ENCODE measurements at regions not wholly inside any gene's neighbourhood (a gene's known extent, or its start where the extent isn't known, plus 50 kb on each side); places are given as distances from the start of the nearest gene placed in this dataset.

DNA sequence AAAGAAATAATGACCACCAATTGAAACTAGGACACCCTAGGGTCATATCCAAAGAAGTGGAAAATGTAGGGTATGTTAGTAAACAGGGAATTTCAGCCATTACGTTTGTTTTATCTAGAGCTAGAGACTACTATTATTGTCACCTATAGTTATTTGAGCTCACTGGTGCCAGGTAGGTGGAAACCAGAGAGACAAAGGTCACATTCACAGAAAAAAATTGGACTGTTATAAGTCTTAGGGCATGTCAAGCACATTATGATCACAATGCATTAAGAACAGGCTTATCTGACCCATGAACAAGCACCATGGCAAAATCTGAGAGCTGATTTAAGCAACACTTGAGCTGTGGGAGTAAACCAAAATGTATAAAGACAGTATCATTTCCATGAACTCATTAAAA lies 530.1 kb upstream of the CITED2 start:
- no peaks in the 10 kb centered on the region for H3K36me3 ChIP-seq (ENCODE audit: control insufficient read depth in 1 of 2, insufficient read depth in 2 of 2, low read length in 2 of 2)
- H3K9me3 ChIP-seq (ENCODE audit: control insufficient read depth in 1 of 2, low read length in 2 of 2), result no peaks in the 10 kb centered on the region
- H3K27me3 ChIP-seq (ENCODE audit: low read depth, low read length), result no peaks in the 10 kb centered on the region
- peaks cover 0 to 12% of the 10 kb centered on the region in 2 donors for H3K4me1 ChIP-seq (ENCODE audit: control insufficient read depth in 1 of 2, insufficient read depth in 2 of 2, low read length in 2 of 2)
- H3K27ac ChIP-seq (ENCODE audit: low read length), result no peak overlapping the region
- H3K4me3 ChIP-seq (ENCODE audit: low read depth in 1 of 2, low read length in 2 of 2), result no peak overlapping the region

DNA sequence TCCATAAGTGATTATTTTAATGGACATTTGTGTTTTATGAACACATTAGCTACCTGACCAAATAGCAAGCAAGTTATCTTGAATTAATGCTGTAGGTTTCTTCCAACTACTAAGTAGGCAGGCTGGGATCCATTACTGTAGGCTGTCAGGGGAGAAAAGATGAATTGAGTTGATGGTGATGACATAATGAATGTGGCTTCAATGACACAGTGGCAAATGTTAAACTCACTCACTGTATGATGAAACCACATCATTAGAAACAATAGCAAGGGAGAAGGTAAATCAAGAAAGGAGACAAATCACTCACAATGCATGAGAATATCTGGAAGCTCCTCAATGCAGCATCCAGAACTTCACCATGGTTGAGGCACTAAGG lies 529.7 kb upstream of the CITED2 start:
- H3K4me1 ChIP-seq (ENCODE audit: control insufficient read depth in 1 of 2, insufficient read depth in 2 of 2, low read length in 2 of 2), result peaks cover 0 to 12% of the 10 kb centered on the region in 2 donors
- H3K4me3 ChIP-seq (ENCODE audit: low read depth in 1 of 2, low read length in 2 of 2), result no peak overlapping the region
- H3K27ac ChIP-seq (ENCODE audit: low read length), result no peak overlapping the region

DNA sequence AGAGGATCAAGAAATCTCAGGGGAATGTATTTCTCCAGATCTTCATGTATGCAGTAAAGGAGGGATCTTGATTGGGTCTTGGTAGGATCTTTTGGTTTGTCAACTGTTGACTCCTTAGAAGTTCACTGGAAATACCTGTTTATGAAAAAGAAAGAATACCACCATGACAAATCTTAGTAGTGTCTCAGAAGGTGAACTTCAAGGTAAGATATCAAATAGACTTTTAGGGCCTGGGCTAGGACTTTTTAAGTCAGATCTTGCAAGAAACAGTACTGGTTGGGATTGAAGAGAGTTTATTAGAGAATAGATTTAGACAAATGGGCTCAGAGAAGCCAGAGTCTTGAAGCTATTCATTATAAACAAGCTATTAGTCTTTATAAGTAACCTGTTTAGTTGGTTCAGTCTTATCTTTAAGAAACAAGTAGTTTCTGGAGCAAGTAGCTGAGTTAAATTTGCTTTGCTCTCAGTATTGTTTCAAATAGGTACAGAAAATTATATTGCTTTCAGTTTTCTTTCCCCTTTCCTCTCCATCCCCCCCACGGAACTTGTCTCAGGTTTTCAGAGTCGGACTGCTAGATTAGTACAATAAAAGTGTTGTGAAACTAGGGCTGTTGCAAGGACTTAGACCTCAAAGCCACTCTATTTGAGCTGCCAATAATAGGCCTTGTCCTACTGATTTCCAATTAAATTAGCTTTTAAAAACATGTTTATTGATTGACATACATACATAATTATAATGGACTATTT lies 529.1 kb upstream of the CITED2 start:
- Histone ChIP-seq H3K27ac (ENCODE audit: low read length) (peak overlapping the region; percentile 40), H3K4me1 (ENCODE audit: control insufficient read depth in 1 of 2, insufficient read depth in 2 of 2, low read length in 2 of 2) (peaks cover 0 to 12% of the 10 kb centered on the region in 2 donors), H3K27me3 (ENCODE audit: low read depth, low read length) (no peaks in the 10 kb centered on the region), H3K9me3 (ENCODE audit: control insufficient read depth in 1 of 2, low read length in 2 of 2) (no peaks in the 10 kb centered on the region), H3K36me3 (ENCODE audit: control insufficient read depth in 1 of 2, insufficient read depth in 2 of 2, low read length in 2 of 2) (no peaks in the 10 kb centered on the region), H3K4me3 (ENCODE audit: low read depth in 1 of 2, low read length in 2 of 2) (no peak overlapping the region)

More for the DNA sequence above, 529.7 kb upstream of the CITED2 start:
- Histone ChIP-seq H3K36me3 (ENCODE audit: control insufficient read depth in 1 of 2, insufficient read depth in 2 of 2, low read length in 2 of 2) (no peaks in the 10 kb centered on the region), H3K9me3 (ENCODE audit: control insufficient read depth in 1 of 2, low read length in 2 of 2) (no peaks in the 10 kb centered on the region), H3K27me3 (ENCODE audit: low read depth, low read length) (no peaks in the 10 kb centered on the region)

DNA sequence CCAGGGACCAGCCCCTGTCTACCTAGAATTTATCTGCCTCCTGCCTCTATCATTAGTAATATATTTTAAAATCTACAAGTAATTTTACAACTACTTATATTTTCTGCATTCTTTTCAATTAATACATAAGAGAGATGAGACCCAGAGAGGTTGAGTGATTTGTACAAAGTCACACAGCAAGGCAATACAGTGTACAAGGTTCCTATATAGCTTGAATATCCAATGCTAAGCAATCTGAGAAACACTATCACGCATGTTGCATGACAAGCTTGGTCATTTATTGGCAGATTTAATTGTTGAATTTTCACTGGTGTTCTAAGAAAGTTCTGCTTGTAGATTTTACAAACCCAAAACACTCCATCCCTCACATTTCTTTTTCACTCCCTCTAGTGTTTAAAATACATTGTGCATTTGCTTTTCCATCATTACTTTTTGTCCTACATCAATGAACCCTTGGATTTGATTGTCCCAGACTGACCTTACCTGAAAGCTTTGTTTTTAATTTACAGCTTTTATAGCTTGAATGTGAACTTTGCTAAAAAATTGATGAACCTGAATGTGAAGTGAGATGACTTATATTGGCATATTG lies 520.9 kb upstream of the CITED2 start:
- H3K27me3 ChIP-seq (ENCODE audit: low read depth, low read length), result no peaks in the 10 kb centered on the region
- H3K36me3 ChIP-seq (ENCODE audit: control insufficient read depth in 1 of 2, insufficient read depth in 2 of 2, low read length in 2 of 2), result no peaks in the 10 kb centered on the region
- H3K4me1 ChIP-seq (ENCODE audit: control insufficient read depth in 1 of 2, insufficient read depth in 2 of 2, low read length in 2 of 2), result no peaks in the 10 kb centered on the region
- H3K9me3 ChIP-seq (ENCODE audit: control insufficient read depth in 1 of 2, low read length in 2 of 2), result no peaks in the 10 kb centered on the region
- H3K4me3 ChIP-seq (ENCODE audit: low read depth in 1 of 2, low read length in 2 of 2), result no peak overlapping the region
- no peak overlapping the region for H3K27ac ChIP-seq (ENCODE audit: low read length)

DNA sequence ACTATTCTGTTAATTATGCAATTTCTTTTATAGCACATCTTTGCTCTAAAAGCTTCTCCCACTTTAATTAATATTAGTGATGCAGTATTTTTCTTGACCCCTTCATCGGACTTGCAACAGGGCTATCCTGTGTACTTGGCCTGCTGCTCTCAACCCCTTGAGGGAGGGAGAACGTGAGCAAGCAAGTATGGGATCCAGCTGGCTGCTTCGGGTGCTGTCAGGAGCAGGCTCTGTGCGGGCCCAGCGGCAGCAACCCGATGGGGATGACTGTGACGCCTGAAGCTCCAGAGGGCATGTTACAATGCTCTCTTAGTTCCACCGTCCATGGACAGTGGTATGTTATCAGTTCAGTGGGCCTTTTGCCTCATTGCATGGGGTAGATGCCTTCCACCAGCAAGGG lies 519.8 kb upstream of the CITED2 start:
- no peaks in the 10 kb centered on the region for H3K4me1 ChIP-seq (ENCODE audit: control insufficient read depth in 1 of 2, insufficient read depth in 2 of 2, low read length in 2 of 2)
- no peak overlapping the region for H3K27ac ChIP-seq (ENCODE audit: low read length)
- no peaks in the 10 kb centered on the region for H3K9me3 ChIP-seq (ENCODE audit: control insufficient read depth in 1 of 2, low read length in 2 of 2)
- H3K27me3 ChIP-seq (ENCODE audit: low read depth, low read length), result no peaks in the 10 kb centered on the region
- no peak overlapping the region for H3K4me3 ChIP-seq (ENCODE audit: low read depth in 1 of 2, low read length in 2 of 2)
- H3K36me3 ChIP-seq (ENCODE audit: control insufficient read depth in 1 of 2, insufficient read depth in 2 of 2, low read length in 2 of 2), result no peaks in the 10 kb centered on the region

DNA sequence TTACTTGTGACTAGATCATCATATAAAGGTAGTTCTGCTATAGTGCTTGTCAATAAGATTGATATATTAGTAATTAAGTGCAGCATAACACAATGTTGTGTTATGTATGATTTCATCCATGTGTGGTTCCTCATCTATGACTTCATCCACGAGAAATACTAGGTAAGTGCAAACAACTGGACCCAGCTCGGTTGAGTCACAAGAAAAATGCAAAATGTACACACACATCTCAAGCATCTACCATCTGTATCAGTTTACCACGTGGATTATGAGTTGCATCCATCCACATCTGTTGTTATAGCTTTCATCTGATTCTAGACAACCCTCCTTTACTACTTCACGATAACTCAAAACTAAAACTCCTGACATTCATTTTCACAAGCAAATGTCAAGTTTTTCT lies 517.0 kb upstream of the CITED2 start:
- Histone ChIP-seq H3K9me3 (ENCODE audit: control insufficient read depth in 1 of 2, low read length in 2 of 2) (no peaks in the 10 kb centered on the region), H3K4me3 (ENCODE audit: low read depth in 1 of 2, low read length in 2 of 2) (no peak overlapping the region), H3K27me3 (ENCODE audit: low read depth, low read length) (no peaks in the 10 kb centered on the region), H3K27ac (ENCODE audit: low read length) (no peak overlapping the region), H3K4me1 (ENCODE audit: control insufficient read depth in 1 of 2, insufficient read depth in 2 of 2, low read length in 2 of 2) (no peaks in the 10 kb centered on the region), H3K36me3 (ENCODE audit: control insufficient read depth in 1 of 2, insufficient read depth in 2 of 2, low read length in 2 of 2) (no peaks in the 10 kb centered on the region)

DNA sequence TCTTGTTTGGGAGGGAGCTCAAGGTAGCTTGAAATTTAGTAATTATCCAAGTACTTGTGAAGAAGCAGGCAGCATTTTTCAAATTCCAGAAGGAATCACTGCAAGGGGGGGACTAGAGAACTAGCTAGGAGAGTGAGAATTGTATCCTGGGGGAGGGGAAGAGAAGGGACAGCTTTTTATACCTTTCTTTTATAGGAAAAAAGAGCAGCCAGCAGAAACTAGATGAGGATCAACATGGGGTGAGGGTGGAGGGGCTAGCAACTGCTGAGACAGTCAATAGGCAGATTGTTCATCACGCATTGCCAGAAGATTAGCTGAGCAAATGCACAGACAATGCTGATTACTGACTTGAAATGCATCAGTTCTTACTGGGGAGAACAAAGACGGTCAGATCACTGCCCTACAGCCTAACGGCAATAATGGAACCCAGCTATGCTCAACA lies 514.3 kb upstream of the CITED2 start:
- Histone ChIP-seq H3K36me3 (ENCODE audit: control insufficient read depth in 1 of 2, insufficient read depth in 2 of 2, low read length in 2 of 2) (no peaks in the 10 kb centered on the region), H3K27ac (ENCODE audit: low read length) (no peak overlapping the region), H3K4me3 (ENCODE audit: low read depth in 1 of 2, low read length in 2 of 2) (no peak overlapping the region), H3K27me3 (ENCODE audit: low read depth, low read length) (no peaks in the 10 kb centered on the region), H3K4me1 (ENCODE audit: control insufficient read depth in 1 of 2, insufficient read depth in 2 of 2, low read length in 2 of 2) (no peaks in the 10 kb centered on the region), H3K9me3 (ENCODE audit: control insufficient read depth in 1 of 2, low read length in 2 of 2) (no peaks in the 10 kb centered on the region)

DNA sequence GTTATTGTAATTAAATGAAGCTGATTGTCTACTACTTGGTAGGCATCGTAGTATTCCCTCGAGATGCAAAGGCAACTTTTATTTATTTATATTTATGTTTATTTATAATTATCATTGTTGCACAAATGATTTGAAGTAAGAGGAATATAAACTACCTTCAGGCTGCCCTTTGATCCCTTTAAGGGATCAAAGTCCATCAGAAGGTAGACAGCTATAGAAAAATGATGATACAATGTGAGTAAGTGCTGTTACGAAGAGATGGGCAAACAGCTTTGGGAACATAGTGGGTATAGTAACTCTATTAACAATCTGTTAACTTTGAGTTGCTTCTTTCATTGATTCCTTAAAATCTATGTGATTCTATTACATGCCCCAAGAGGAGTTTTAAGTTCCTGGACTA lies 512.8 kb upstream of the CITED2 start:
- H3K4me3 ChIP-seq (ENCODE audit: low read depth in 1 of 2, low read length in 2 of 2), result no peak overlapping the region
- no peaks in the 10 kb centered on the region for H3K36me3 ChIP-seq (ENCODE audit: control insufficient read depth in 1 of 2, insufficient read depth in 2 of 2, low read length in 2 of 2)
- H3K4me1 ChIP-seq (ENCODE audit: control insufficient read depth in 1 of 2, insufficient read depth in 2 of 2, low read length in 2 of 2), result peaks cover 6 to 13% of the 10 kb centered on the region in 2 donors
- no peaks in the 10 kb centered on the region for H3K9me3 ChIP-seq (ENCODE audit: control insufficient read depth in 1 of 2, low read length in 2 of 2)
- H3K27me3 ChIP-seq (ENCODE audit: low read depth, low read length), result no peaks in the 10 kb centered on the region
- no peak overlapping the region for H3K27ac ChIP-seq (ENCODE audit: low read length)

DNA sequence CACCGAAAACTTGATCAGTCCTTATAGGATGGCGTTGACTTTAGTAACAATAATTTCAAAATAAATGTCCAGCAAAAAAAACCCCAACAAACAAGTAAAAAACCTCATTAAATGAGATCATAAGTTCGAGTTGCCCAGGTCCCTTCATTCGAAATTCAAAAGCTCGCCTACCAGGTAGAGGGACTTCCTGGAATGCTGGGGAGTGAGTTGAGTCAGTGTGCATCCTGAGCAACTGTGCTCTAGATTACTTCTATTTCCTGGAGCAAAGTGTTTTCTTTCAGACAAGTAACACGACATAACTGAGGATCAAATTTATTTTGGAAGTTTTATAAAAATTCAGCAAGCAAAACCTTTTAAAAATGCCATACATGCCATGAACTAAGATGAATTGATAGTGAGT lies 511.9 kb upstream of the CITED2 start:
- no peaks in the 10 kb centered on the region for H3K27me3 ChIP-seq (ENCODE audit: low read depth, low read length)
- H3K36me3 ChIP-seq (ENCODE audit: control insufficient read depth in 1 of 2, insufficient read depth in 2 of 2, low read length in 2 of 2), result no peaks in the 10 kb centered on the region
- no peak overlapping the region for H3K27ac ChIP-seq (ENCODE audit: low read length)
- H3K9me3 ChIP-seq (ENCODE audit: control insufficient read depth in 1 of 2, low read length in 2 of 2), result no peaks in the 10 kb centered on the region
- no peak overlapping the region for H3K4me3 ChIP-seq (ENCODE audit: low read depth in 1 of 2, low read length in 2 of 2)
- H3K4me1 ChIP-seq (ENCODE audit: control insufficient read depth in 1 of 2, insufficient read depth in 2 of 2, low read length in 2 of 2), result peaks cover 6 to 18% of the 10 kb centered on the region in 2 donors

DNA sequence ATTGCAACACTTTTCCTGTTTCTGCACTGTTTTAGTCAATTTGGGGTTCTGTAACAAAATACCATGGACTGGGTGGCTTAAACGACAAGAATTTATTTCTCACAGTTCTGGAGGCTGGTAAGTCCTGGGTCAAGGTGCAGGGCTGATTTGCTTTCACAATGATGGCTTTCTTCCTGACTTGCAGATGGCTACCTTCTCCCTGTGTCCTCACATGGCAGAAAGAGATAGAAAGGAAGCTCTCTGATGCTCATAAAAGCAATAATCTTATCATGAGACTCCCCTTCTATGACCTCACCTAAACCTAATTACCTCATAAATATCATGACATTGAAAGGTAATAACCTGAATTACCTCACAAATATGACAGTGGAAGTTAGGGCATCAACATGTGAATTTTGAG lies 511.5 kb upstream of the CITED2 start:
- no peak overlapping the region for H3K4me3 ChIP-seq (ENCODE audit: low read depth in 1 of 2, low read length in 2 of 2)
- no peaks in the 10 kb centered on the region for H3K27me3 ChIP-seq (ENCODE audit: low read depth, low read length)
- H3K27ac ChIP-seq (ENCODE audit: low read length), result no peak overlapping the region
- no peaks in the 10 kb centered on the region for H3K36me3 ChIP-seq (ENCODE audit: control insufficient read depth in 1 of 2, insufficient read depth in 2 of 2, low read length in 2 of 2)
- H3K9me3 ChIP-seq (ENCODE audit: control insufficient read depth in 1 of 2, low read length in 2 of 2), result no peaks in the 10 kb centered on the region
- H3K4me1 ChIP-seq (ENCODE audit: control insufficient read depth in 1 of 2, insufficient read depth in 2 of 2, low read length in 2 of 2), result peaks cover 6 to 18% of the 10 kb centered on the region in 2 donors

DNA sequence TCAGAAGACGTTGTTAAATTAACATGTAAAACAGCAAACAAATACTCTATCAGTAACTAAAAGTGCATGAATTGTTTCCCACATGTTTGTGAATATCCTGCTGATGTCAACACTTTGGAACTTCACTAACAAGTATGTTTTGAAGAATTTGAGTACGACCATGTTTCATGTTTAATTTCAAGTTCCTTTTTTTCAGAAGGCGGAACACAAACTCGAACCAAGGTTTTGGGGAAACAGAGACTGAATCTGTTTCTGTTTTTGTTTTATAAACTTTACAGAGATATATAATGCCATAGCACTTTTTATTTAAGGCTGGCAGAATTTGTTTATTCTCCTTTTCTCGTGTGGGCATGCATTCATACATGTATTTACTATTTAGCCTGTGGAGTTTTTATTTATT lies 509.3 kb upstream of the CITED2 start:
- no peaks in the 10 kb centered on the region for H3K36me3 ChIP-seq (ENCODE audit: control insufficient read depth in 1 of 2, insufficient read depth in 2 of 2, low read length in 2 of 2)
- peaks cover 6 to 18% of the 10 kb centered on the region in 2 donors for H3K4me1 ChIP-seq (ENCODE audit: control insufficient read depth in 1 of 2, insufficient read depth in 2 of 2, low read length in 2 of 2)
- H3K27ac ChIP-seq (ENCODE audit: low read length), result peak overlapping the region; percentile 35
- no peaks in the 10 kb centered on the region for H3K9me3 ChIP-seq (ENCODE audit: control insufficient read depth in 1 of 2, low read length in 2 of 2)
- H3K27me3 ChIP-seq (ENCODE audit: low read depth, low read length), result no peaks in the 10 kb centered on the region
- no peak overlapping the region for H3K4me3 ChIP-seq (ENCODE audit: low read depth in 1 of 2, low read length in 2 of 2)
